SK-N-SH treated with all-trans-retinoic acid at 6 μM for 48 hours (cell line): ENCODE measurements at regions not wholly inside any gene's neighbourhood (a gene's known extent, or its start where the extent isn't known, plus 50 kb on each side); places are given as distances from the start of the nearest gene placed in this dataset.

Source experiments
- ATAC-seq: fragments of 200-7000 bp; cut with Tn5 transposase; 3 replicates; pipeline ENCODE4 v1.9.1; 2020; ENCODE audit warnings: mild to moderate bottlenecking, moderate library complexity
- ARNTL ChIP-seq: fragments of 450-650 bp; formaldehyde crosslinking; IDR thresholded peaks from 2 replicates; pipeline ENCODE4 v1.5.0; 2020; ENCODE audit warnings: low read depth, mild to moderate bottlenecking, moderate library complexity, borderline replicate concordance
- BACH2 ChIP-seq: fragments of 250-450 bp; sonication (Bioruptor Pico); IDR thresholded peaks from 2 replicates; pipeline ENCODE4 v1.9.0; 2021; ENCODE audit warnings: mild to moderate bottlenecking, borderline replicate concordance
- CSDC2 ChIP-seq: fragments of 250-450 bp; sonication (Bioruptor Pico); IDR thresholded peaks from 2 replicates; pipeline ENCODE4 v1.5.0; 2020; ENCODE audit warnings: mild to moderate bottlenecking, moderate library complexity
- CSRNP3 ChIP-seq: fragments of 250-450 bp; sonication (Bioruptor Pico); IDR thresholded peaks from 2 replicates; pipeline ENCODE4 v1.5.1; 2021; ENCODE audit warnings: mild to moderate bottlenecking, moderate library complexity
- ESRRG ChIP-seq: fragments of 250-450 bp; sonication (Bioruptor Pico); IDR thresholded peaks from 2 replicates; pipeline ENCODE4 v1.6.1; 2021; ENCODE audit warnings: mild to moderate bottlenecking
- GLIS3 ChIP-seq: fragments of 250-450 bp; sonication (Bioruptor Pico); IDR thresholded peaks from 2 replicates; pipeline ENCODE4 v1.5.0; 2020; ENCODE audit warnings: mild to moderate bottlenecking, moderate library complexity
- ISL1 ChIP-seq: fragments of 250-450 bp; sonication (Bioruptor Pico); IDR thresholded peaks from 2 replicates; pipeline ENCODE4 v2.1.2; 2022; ENCODE audit warnings: mild to moderate bottlenecking, moderate library complexity
- OSR1 ChIP-seq: fragments of 250-450 bp; sonication (Bioruptor Pico); IDR thresholded peaks from 2 replicates; pipeline ENCODE4 v1.8.0; 2022; ENCODE audit warnings: moderate library complexity, mild to moderate bottlenecking, inconsistent platforms
- PATZ1 ChIP-seq: fragments of 250-450 bp; sonication (Bioruptor Pico); IDR thresholded peaks from 2 replicates; pipeline ENCODE4 v1.8.0; 2020; ENCODE audit warnings: mild to moderate bottlenecking, moderate library complexity, borderline replicate concordance
- POU6F1 ChIP-seq: fragments of 250-450 bp; sonication (Bioruptor Pico); IDR thresholded peaks from 2 replicates; pipeline ENCODE4 v1.8.0; 2021; ENCODE audit warnings: low read depth, mild to moderate bottlenecking, moderate library complexity, borderline replicate concordance
- PPARA ChIP-seq: fragments of 250-450 bp; sonication (Bioruptor Pico); IDR thresholded peaks from 2 replicates; pipeline ENCODE4 v1.5.0; 2020; ENCODE audit warnings: mild to moderate bottlenecking, borderline replicate concordance
- RARB ChIP-seq: fragments of 250-450 bp; sonication (Bioruptor Pico); IDR thresholded peaks from 2 replicates; pipeline ENCODE4 v1.8.0; 2021; ENCODE audit warnings: mild to moderate bottlenecking, moderate library complexity
- SNAI2 ChIP-seq: fragments of 250-450 bp; sonication (Bioruptor Pico); IDR thresholded peaks from 2 replicates; pipeline ENCODE4 v1.5.0; 2020; ENCODE audit warnings: mild to moderate bottlenecking, moderate library complexity
- TCF4 ChIP-seq: fragments of 250-450 bp; sonication (Bioruptor Pico); IDR thresholded peaks from 2 replicates; pipeline ENCODE4 v1.8.0; 2021; ENCODE audit warnings: mild to moderate bottlenecking, moderate library complexity, borderline replicate concordance
- TOX ChIP-seq: fragments of 250-450 bp; sonication (Bioruptor Pico); IDR thresholded peaks from 2 replicates; pipeline ENCODE4 v1.8.0; 2021; ENCODE audit warnings: mild to moderate bottlenecking, moderate library complexity, borderline replicate concordance
- TSHZ2 ChIP-seq: fragments of 250-450 bp; sonication (Bioruptor Pico); IDR thresholded peaks from 2 replicates; pipeline ENCODE4 v1.5.0; 2020; ENCODE audit warnings: mild to moderate bottlenecking, moderate library complexity
- ZC3H10 ChIP-seq: fragments of 250-450 bp; sonication (Bioruptor Pico); IDR thresholded peaks from 2 replicates; pipeline ENCODE4 v1.5.1; 2021; ENCODE audit warnings: mild to moderate bottlenecking, moderate library complexity
- ZFP3 ChIP-seq: fragments of 250-450 bp; sonication (Bioruptor Pico); IDR thresholded peaks from 2 replicates; pipeline ENCODE4 v1.5.0; 2020; ENCODE audit warnings: mild to moderate bottlenecking, moderate library complexity
- ZFP30 ChIP-seq: fragments of 450-650 bp; formaldehyde crosslinking; IDR thresholded peaks from 2 replicates; pipeline ENCODE4 v1.5.0; 2022; ENCODE audit warnings: mild to moderate bottlenecking, moderate library complexity
- ZNF565 ChIP-seq: fragments of 450-650 bp; formaldehyde crosslinking; conservative IDR thresholded peaks from 2 replicates; pipeline ENCODE4 v1.5.0; 2020; ENCODE audit warnings: low read depth, mild to moderate bottlenecking, moderate library complexity
- ZNF70 ChIP-seq: fragments of 450-650 bp; formaldehyde crosslinking; IDR thresholded peaks from 2 replicates; pipeline ENCODE4 v1.5.0; 2020; ENCODE audit warnings: mild to moderate bottlenecking, moderate library complexity
- ZNF8 ChIP-seq: fragments of 450-650 bp; formaldehyde crosslinking; IDR thresholded peaks from 2 replicates; pipeline ENCODE4 v1.5.0; 2020; ENCODE audit warnings: mild to moderate bottlenecking, moderate library complexity

GRCh38 chr14:101116065-101116464, 212.5 kb upstream of the RTL1 start:
- TF ChIP-seq GLIS3 (CRISPR knock-in tag): no peak
- no peak for TF ChIP-seq PATZ1 (CRISPR knock-in tag)
- no peak for TF ChIP-seq OSR1
- TF ChIP-seq ZFP30: no peak
- ATAC-seq: no peak

GRCh38 chr14:101116486-101117130, 213.1 kb upstream of the RTL1 start:
- TF ChIP-seq ZFP30 (no peak), ARNTL (CRISPR knock-in tag) (no peak), CSRNP3 (CRISPR knock-in tag) (no peak), ZC3H10 (CRISPR knock-in tag) (no peak), ESRRG (CRISPR knock-in tag) (no peak), ZNF70 (no peak), ISL1 (CRISPR knock-in tag) (no peak), GLIS3 (CRISPR knock-in tag) (no peak), RARB (no peak), POU6F1 (CRISPR knock-in tag) (no peak), SNAI2 (CRISPR knock-in tag) (no peak), ZNF8 (CRISPR knock-in tag) (no peak), TOX (no peak), ZFP3 (CRISPR knock-in tag) (no peak), ZNF565 (CRISPR knock-in tag) (no peak), TSHZ2 (no peak)
- TF ChIP-seq, all 23 proteins: peak for 0
- no peak for ATAC-seq

GRCh38 chr14:101117543-101117942, 214.0 kb upstream of the RTL1 start:
- no peak for ATAC-seq
- TF ChIP-seq CSDC2 (CRISPR knock-in tag) (no peak), TSHZ2 (no peak), ZFP3 (CRISPR knock-in tag) (no peak), ZFP30 (no peak), TCF4 (CRISPR knock-in tag) (no peak), POU6F1 (CRISPR knock-in tag) (no peak), ZNF565 (CRISPR knock-in tag) (no peak), OSR1 (no peak), TOX (no peak), PPARA (CRISPR knock-in tag) (no peak), PATZ1 (CRISPR knock-in tag) (no peak), BACH2 (CRISPR knock-in tag) (no peak)
